PC-9 (cell line): ENCODE measurements at regions not wholly inside any gene's neighbourhood (a gene's known extent, or its start where the extent isn't known, plus 50 kb on each side); places are given as distances from the start of the nearest gene placed in this dataset.

ENCODE experiments used
- BruUV-seq: library from RNA; stranded (reverse); fragments of 400-500 nt; replicated peaks from 2 replicates; lab custom pipeline; 2021; lab: Mats Ljungman, UMichigan
- CTCF ChIA-PET: fragments of 300-600 bp; sonication (Branson Sonifier 250); formaldehyde crosslinking; loops from one replicate; lab custom pipeline; 2022; ENCODE audit warnings: antibody characterized with exemption; lab: Charles Lee
- POLR2A ChIA-PET: fragments of 300-600 bp; sonication (Branson Sonifier 250); formaldehyde crosslinking; loops from one replicate; lab custom pipeline; 2022; ENCODE audit warnings: antibody characterized with exemption; ENCODE audit not compliant: unreplicated experiment; lab: Charles Lee
- DNase-seq, 2 experiments: peaks; one replicate each; pipeline versions ENCODE4 v3.0.0 to v3.0.0-alpha.2; 2015 to 2022; ENCODE audit warnings: mixed read lengths in 1 of 2
- H2AFZ ChIP-seq: fragments of 200-600 bp; sonication (generic); 2 replicates; pipeline ENCODE4 v1.8.1; 2017; ENCODE audit warnings: antibody characterized with exemption
- H3F3A ChIP-seq: fragments of 200-600 bp; sonication (generic); 2 replicates; pipeline ENCODE4 v1.8.1; 2017; ENCODE audit warnings: antibody characterized with exemption, mild to moderate bottlenecking, low read depth; ENCODE audit not compliant: insufficient read depth
- H3K27ac ChIP-seq: fragments of 200-600 bp; sonication (generic); 2 replicates; pipeline ENCODE4 v1.6.1; 2016; ENCODE audit warnings: mixed run types
- H3K27me3 ChIP-seq: fragments of 200-600 bp; sonication (generic); 2 replicates; pipeline ENCODE4 v1.6.1; 2016; ENCODE audit warnings: low read depth, mixed run types; ENCODE audit not compliant: insufficient read depth
- H3K36me3 ChIP-seq: fragments of 200-600 bp; sonication (generic); 2 replicates; pipeline ENCODE4 v1.6.1; 2016; ENCODE audit warnings: low read depth, mixed run types
- H3K4me1 ChIP-seq: fragments of 200-600 bp; sonication (generic); replicated peaks from 2 replicates; pipeline ENCODE4 v1.6.1; 2016; ENCODE audit warnings: mixed run types; ENCODE audit not compliant: insufficient read depth
- H3K4me2 ChIP-seq: fragments of 200-600 bp; sonication (generic); 2 replicates; pipeline ENCODE4 v1.6.1; 2017; ENCODE audit warnings: mixed run types
- H3K4me3 ChIP-seq: fragments of 200-600 bp; sonication (generic); 2 replicates; pipeline ENCODE4 v1.6.1; 2016; ENCODE audit warnings: mixed run types
- H3K79me2 ChIP-seq: fragments of 200-600 bp; sonication (generic); 2 replicates; pipeline ENCODE4 v1.6.1; 2017; ENCODE audit warnings: low read depth, mixed run types
- H3K9me2 ChIP-seq: fragments of 200-600 bp; sonication (generic); 2 replicates; pipeline ENCODE4 v1.8.1; 2017; ENCODE audit warnings: mild to moderate bottlenecking; ENCODE audit not compliant: insufficient read depth
- H3K9me3 ChIP-seq: fragments of 200-600 bp; sonication (generic); 2 replicates; pipeline ENCODE4 v1.8.1; 2016; ENCODE audit warnings: low read depth; ENCODE audit not compliant: insufficient read depth
- H4K20me1 ChIP-seq: fragments of 200-600 bp; sonication (generic); 2 replicates; pipeline ENCODE4 v1.8.1; 2017; ENCODE audit not compliant: insufficient read depth
- CTCF ChIP-seq: fragments of 200-600 bp; sonication (generic); conservative IDR thresholded peaks from 2 replicates; pipeline ENCODE4 v1.6.1; 2017; ENCODE audit warnings: mixed run types, antibody characterized with exemption, mild to moderate bottlenecking, moderate library complexity
- EZH2 ChIP-seq: fragments of 200-600 bp; sonication (generic); IDR thresholded peaks from 2 replicates; pipeline ENCODE4 v1.8.0; 2017; ENCODE audit warnings: antibody characterized with exemption, low read depth
- intact Hi-C: fragments of 100-400 bp; cut with micrococcal nuclease; formaldehyde crosslinking; loops from one replicate; pipeline ENCODE4 v1.10.0; 2022; ENCODE audit not compliant: unreplicated experiment

GRCh38 chr6:153275997-153276396, 144.9 kb upstream of the RGS17 start:
- BruUV-seq, result no TSS peak
- CTCF ChIA-PET, result interaction anchor here (0.6 kb wide), 1 partner anchor 851 kb away, joined by 4 read pairs; no protein-coding TSS in a partner anchor
- no peak overlapping the region for H3K4me2 ChIP-seq
- intact Hi-C loops, result no loop called here
- no peaks in the 10 kb centered on the region for H3K27me3 ChIP-seq
- no peaks in the 10 kb centered on the region for H3K9me3 ChIP-seq
- H3K27ac ChIP-seq, result no peak overlapping the region
- POLR2A ChIA-PET, result no interaction called here
- TF ChIP-seq CTCF (no peak), EZH2 (no peak)
- no peaks in the 10 kb centered on the region for H3K36me3 ChIP-seq
- no peaks in the 10 kb centered on the region for H3F3A ChIP-seq
- no peak overlapping the region for H3K4me3 ChIP-seq
- H3K79me2 ChIP-seq, result no peaks in the 10 kb centered on the region
- H3K4me1 ChIP-seq, result no peaks in the 10 kb centered on the region
- no peaks in the 10 kb centered on the region for H3K9me2 ChIP-seq
- no peaks in the 10 kb centered on the region for H4K20me1 ChIP-seq
- DNase-seq, result no peak
- H2AFZ ChIP-seq, result no peak overlapping the region

GRCh38 chr6:153272201-153272980, 141.3 kb upstream of the RGS17 start:
- no peaks in the 10 kb centered on the region for H3K9me3 ChIP-seq
- no peak overlapping the region for H3K27ac ChIP-seq
- H4K20me1 ChIP-seq, result no peaks in the 10 kb centered on the region
- no peak for DNase-seq
- H2AFZ ChIP-seq, result 0 out of 2 replicates have a peak overlapping the region, but pooled peaks have one; percentile 48
- H3F3A ChIP-seq, result no peaks in the 10 kb centered on the region
- no peaks in the 10 kb centered on the region for H3K4me1 ChIP-seq
- H3K4me3 ChIP-seq, result no peak overlapping the region
- TF ChIP-seq EZH2 (no peak), CTCF (no peak)
- no peaks in the 10 kb centered on the region for H3K79me2 ChIP-seq
- CTCF ChIA-PET, result no interaction called here
- POLR2A ChIA-PET, result no interaction called here
- no peaks in the 10 kb centered on the region for H3K9me2 ChIP-seq
- H3K36me3 ChIP-seq, result no peaks in the 10 kb centered on the region
- intact Hi-C loops, result no loop called here
- no peaks in the 10 kb centered on the region for H3K27me3 ChIP-seq
- BruUV-seq, result no TSS peak
- H3K4me2 ChIP-seq, result no peak overlapping the region

GRCh38 chr6:153263489-153263888, 132.4 kb upstream of the RGS17 start:
- Histone ChIP-seq H4K20me1 (no peaks in the 10 kb centered on the region), H3K4me2 (no peak overlapping the region), H3F3A (no peaks in the 10 kb centered on the region), H3K27me3 (no peaks in the 10 kb centered on the region), H3K9me3 (no peaks in the 10 kb centered on the region), H2AFZ (no peak overlapping the region), H3K4me1 (no peaks in the 10 kb centered on the region), H3K4me3 (no peak overlapping the region), H3K9me2 (no peaks in the 10 kb centered on the region), H3K27ac (no peak overlapping the region), H3K79me2 (no peaks in the 10 kb centered on the region), H3K36me3 (no peaks in the 10 kb centered on the region)
- ChIA-PET POLR2A (no interaction called here), CTCF (no interaction called here)
- no peak for TF ChIP-seq EZH2
- no peak for TF ChIP-seq CTCF
- no TSS peak for BruUV-seq
- no peak for DNase-seq
- intact Hi-C loops, result no loop called here
